PC-3 (cell line): ENCODE measurements at regions not wholly inside any gene's neighbourhood (a gene's known extent, or its start where the extent isn't known, plus 50 kb on each side); places are given as distances from the start of the nearest gene placed in this dataset.
A peak's percentile ranks its signal among the peaks of the same experiment; 100 is the strongest.

Experiments used
- ATAC-seq: fragments of 200-7000 bp; cut with Tn5 transposase; 2 replicates; pipeline ENCODE4 v1.9.1; 2020; ENCODE audit warnings: mild to moderate bottlenecking, moderate library complexity
- BruUV-seq: library from RNA; stranded (reverse); fragments of 400-500 nt; replicated peaks from 2 replicates; lab custom pipeline; 2021; lab: Mats Ljungman, UMichigan
- CTCF ChIA-PET: fragments of 300-600 bp; sonication (Branson Sonifier 250); formaldehyde crosslinking; loops from one replicate; lab custom pipeline; 2022; ENCODE audit warnings: antibody characterized with exemption; lab: Charles Lee
- POLR2A ChIA-PET: fragments of 300-600 bp; sonication (Branson Sonifier 250); formaldehyde crosslinking; loops from one replicate; lab custom pipeline; 2022; ENCODE audit warnings: antibody characterized with exemption; ENCODE audit not compliant: unreplicated experiment; lab: Charles Lee
- DNase-seq: peaks from one replicate; pipeline ENCODE4 v3.0.0-alpha.2; 2015
- H2AFZ ChIP-seq: fragments of 300-600 bp; sonication (generic); 2 replicates; pipeline ENCODE4 v1.6.0; 2016; ENCODE audit warnings: antibody characterized with exemption, low read length
- H3F3A ChIP-seq: fragments of 300-600 bp; sonication (generic); one replicate; pipeline ENCODE4 v1.6.0; 2017; ENCODE audit warnings: antibody characterized with exemption, low read length, control low read depth, mild to moderate bottlenecking; ENCODE audit not compliant: unreplicated experiment
- H3K27ac ChIP-seq: fragments of 300-600 bp; sonication (generic); 2 replicates; pipeline ENCODE4 v1.5.1; 2016; ENCODE audit warnings: mild to moderate bottlenecking, low read length
- H3K27me3 ChIP-seq: fragments of 300-600 bp; sonication (generic); 2 replicates; pipeline ENCODE4 v1.6.1; 2016; ENCODE audit warnings: low read length, mixed read lengths
- H3K36me3 ChIP-seq: fragments of 300-600 bp; sonication (generic); 2 replicates; pipeline ENCODE4 v1.6.1; 2016; ENCODE audit warnings: low read depth, mixed run types, low read length, mixed read lengths
- H3K4me1 ChIP-seq: fragments of 300-600 bp; sonication (generic); 2 replicates; pipeline ENCODE4 v1.5.1; 2016; ENCODE audit warnings: low read length; ENCODE audit not compliant: insufficient read depth
- H3K4me2 ChIP-seq: fragments of 300-600 bp; sonication (generic); 2 replicates; pipeline ENCODE4 v1.6.0; 2016; ENCODE audit warnings: low read length
- H3K4me3 ChIP-seq: fragments of 300-600 bp; sonication (generic); 2 replicates; pipeline ENCODE4 v1.5.1; 2016; ENCODE audit warnings: mild to moderate bottlenecking, low read length, mixed read lengths
- H3K79me2 ChIP-seq: fragments of 300-600 bp; sonication (generic); 2 replicates; pipeline ENCODE4 v1.6.1; 2017; ENCODE audit warnings: low read length, mixed read lengths
- H3K9ac ChIP-seq: fragments of 300-600 bp; sonication (generic); 2 replicates; pipeline ENCODE4 v1.6.0; 2016; ENCODE audit warnings: mild to moderate bottlenecking, low read length
- H3K9me2 ChIP-seq: fragments of 300-600 bp; sonication (generic); replicated peaks from 2 replicates; pipeline ENCODE4 v1.6.1; 2016; ENCODE audit warnings: mixed run types, low read length, mixed read lengths
- H3K9me3 ChIP-seq: fragments of 300-600 bp; sonication (generic); 2 replicates; pipeline ENCODE4 v1.6.1; 2016; ENCODE audit warnings: low read length, mixed read lengths
- H4K20me1 ChIP-seq: fragments of 300-600 bp; sonication (generic); 2 replicates; pipeline ENCODE4 v1.6.1; 2016; ENCODE audit warnings: low read length, mixed read lengths
- EZH2 ChIP-seq: fragments of 300-600 bp; sonication (generic); IDR thresholded peaks from one replicate; pipeline ENCODE4 v1.6.1; 2017; ENCODE audit warnings: antibody characterized with exemption, mild to moderate bottlenecking, low read length; ENCODE audit not compliant: unreplicated experiment
- EZH2phosphoT487 ChIP-seq: fragments of 300-600 bp; sonication (generic); IDR thresholded peaks from 2 replicates; pipeline ENCODE4 v1.6.1; 2018; ENCODE audit warnings: mild to moderate bottlenecking, antibody characterized with exemption, low read length, borderline replicate concordance
- intact Hi-C: fragments of 100-400 bp; cut with micrococcal nuclease; formaldehyde crosslinking; loops from 2 replicates; pipeline ENCODE4 v1.9.0; 2023
- TF ChIP-seq, protein P1 (sequence below): fragments of 300-600 bp; sonication (generic); conservative IDR thresholded peaks from 2 replicates; pipeline ENCODE4 v1.5.1; 2017; ENCODE audit warnings: antibody characterized with exemption, low read depth, mild to moderate bottlenecking, low read length

DNA sequence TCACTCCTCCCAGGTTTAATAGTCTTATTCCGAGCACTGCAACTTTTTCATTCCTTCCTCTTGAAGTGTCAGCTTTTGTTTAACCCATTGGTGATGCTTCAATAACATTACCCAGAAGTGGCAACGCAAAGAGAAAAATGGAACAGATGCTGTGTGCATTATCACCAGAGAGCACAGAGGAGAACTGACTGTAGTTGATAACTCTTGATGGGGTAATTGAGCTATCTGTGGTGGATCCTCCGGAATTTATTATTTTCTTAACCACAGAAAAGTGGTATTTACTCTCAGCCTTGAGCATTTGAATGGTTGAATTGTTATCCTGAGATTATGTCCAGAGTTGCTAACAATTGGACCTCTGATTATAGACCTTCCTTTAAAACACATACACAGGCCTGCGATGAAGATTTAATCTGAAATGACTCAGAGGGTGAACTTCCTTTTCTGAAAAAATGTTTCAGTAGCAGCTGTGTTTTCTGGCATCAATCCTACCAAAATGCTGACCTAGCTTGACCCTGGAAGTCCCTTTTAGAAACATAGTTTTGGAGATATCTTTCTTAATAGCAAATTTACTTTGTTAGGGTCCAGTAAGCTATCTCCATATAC lies 1584.4 kb upstream of the LRRTM3 start:
- H3K36me3 ChIP-seq: no peaks in the 10 kb centered on the region
- no peak overlapping the region for H2AFZ ChIP-seq
- no peaks in the 10 kb centered on the region for H3K9me2 ChIP-seq
- peaks cover 27% of the 10 kb centered on the region for H3K4me1 ChIP-seq
- no peaks in the 10 kb centered on the region for H3K27me3 ChIP-seq
- peak overlapping the region; percentile 18 for H3K4me2 ChIP-seq
- ATAC-seq (peak; percentile 90), DNase-seq (peak; percentile 90)
- no peak overlapping the region for H3K9ac ChIP-seq
- BruUV-seq: no TSS peak
- intact Hi-C loops: loop anchor here (5.0 to 10.0 kb wide), 5 partner anchors 199 to 807 kb away; no protein-coding TSS in a partner anchor
- TF ChIP-seq, protein P1, sequence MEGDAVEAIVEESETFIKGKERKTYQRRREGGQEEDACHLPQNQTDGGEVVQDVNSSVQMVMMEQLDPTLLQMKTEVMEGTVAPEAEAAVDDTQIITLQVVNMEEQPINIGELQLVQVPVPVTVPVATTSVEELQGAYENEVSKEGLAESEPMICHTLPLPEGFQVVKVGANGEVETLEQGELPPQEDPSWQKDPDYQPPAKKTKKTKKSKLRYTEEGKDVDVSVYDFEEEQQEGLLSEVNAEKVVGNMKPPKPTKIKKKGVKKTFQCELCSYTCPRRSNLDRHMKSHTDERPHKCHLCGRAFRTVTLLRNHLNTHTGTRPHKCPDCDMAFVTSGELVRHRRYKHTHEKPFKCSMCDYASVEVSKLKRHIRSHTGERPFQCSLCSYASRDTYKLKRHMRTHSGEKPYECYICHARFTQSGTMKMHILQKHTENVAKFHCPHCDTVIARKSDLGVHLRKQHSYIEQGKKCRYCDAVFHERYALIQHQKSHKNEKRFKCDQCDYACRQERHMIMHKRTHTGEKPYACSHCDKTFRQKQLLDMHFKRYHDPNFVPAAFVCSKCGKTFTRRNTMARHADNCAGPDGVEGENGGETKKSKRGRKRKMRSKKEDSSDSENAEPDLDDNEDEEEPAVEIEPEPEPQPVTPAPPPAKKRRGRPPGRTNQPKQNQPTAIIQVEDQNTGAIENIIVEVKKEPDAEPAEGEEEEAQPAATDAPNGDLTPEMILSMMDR: no peak
- TF ChIP-seq EZH2: no peak
- no peak for TF ChIP-seq EZH2phosphoT487
- no peak overlapping the region for H3K4me3 ChIP-seq
- H3K27ac ChIP-seq: peak overlapping the region; percentile 29
- POLR2A ChIA-PET: interaction anchor here (0.6 kb wide), 2 partner anchors 44 to 400 kb away, joined by 3 to 4 read pairs; no protein-coding TSS in a partner anchor
- H3F3A ChIP-seq: no peaks in the 10 kb centered on the region
- H4K20me1 ChIP-seq: no peaks in the 10 kb centered on the region
- CTCF ChIA-PET: interaction anchor here (0.6 kb wide), 1 partner anchor 361 kb away, joined by 3 read pairs; no protein-coding TSS in a partner anchor
- H3K79me2 ChIP-seq: no peaks in the 10 kb centered on the region
- H3K9me3 ChIP-seq: no peaks in the 10 kb centered on the region

DNA sequence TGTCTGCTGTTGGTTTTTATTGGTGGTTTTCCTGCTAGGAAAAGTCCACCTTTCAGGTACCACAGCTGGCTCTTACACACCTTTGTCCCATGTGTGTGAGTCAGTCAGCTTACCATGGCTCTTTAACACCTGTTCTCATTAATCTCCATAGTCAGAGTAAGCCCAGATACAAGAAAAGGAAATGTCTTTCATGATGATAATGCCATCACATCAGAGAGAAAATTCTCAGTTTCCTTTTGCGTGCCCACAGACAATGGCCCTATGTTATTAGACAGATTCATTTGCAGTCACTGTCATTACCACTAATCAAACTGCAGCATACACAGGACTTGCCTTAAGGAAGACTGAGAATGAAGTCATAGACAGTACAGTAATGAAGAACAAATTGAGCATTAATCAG lies 1583.6 kb upstream of the LRRTM3 start:
- intact Hi-C loops: loop anchor here (5.0 to 10.0 kb wide), 5 partner anchors 200 to 807 kb away; no protein-coding TSS in a partner anchor
- CTCF ChIA-PET: interaction anchor here (0.6 kb wide), 1 partner anchor 361 kb away, joined by 3 read pairs; no protein-coding TSS in a partner anchor
- POLR2A ChIA-PET: interaction anchor here (0.6 kb wide), 1 partner anchor 399 kb away, joined by 3 read pairs; no protein-coding TSS in a partner anchor

More for the DNA sequence above, 1583.6 kb upstream of the LRRTM3 start:
- H3F3A ChIP-seq: no peaks in the 10 kb centered on the region
- H3K36me3 ChIP-seq: no peaks in the 10 kb centered on the region
- H3K79me2 ChIP-seq: no peaks in the 10 kb centered on the region
- H3K4me1 ChIP-seq: peaks cover 27% of the 10 kb centered on the region
- H3K27ac ChIP-seq: no peak overlapping the region
- no peak overlapping the region for H3K4me3 ChIP-seq
- H2AFZ ChIP-seq: no peak overlapping the region
- TF ChIP-seq EZH2 (no peak), EZH2phosphoT487 (no peak)
- TF ChIP-seq, protein P1: no peak
- no TSS peak for BruUV-seq
- no peaks in the 10 kb centered on the region for H3K27me3 ChIP-seq
- no peak; the same call in 1 of the 2 replicates for ATAC-seq
- no peaks in the 10 kb centered on the region for H3K9me2 ChIP-seq
- no peak overlapping the region for H3K9ac ChIP-seq
- H3K4me2 ChIP-seq: no peak overlapping the region
- peak; percentile 25 for DNase-seq
- H4K20me1 ChIP-seq: no peaks in the 10 kb centered on the region
- H3K9me3 ChIP-seq: no peaks in the 10 kb centered on the region
